Chondrocyte (in vitro differentiated cells): ENCODE measurements at regions not wholly inside any gene's neighbourhood (a gene's known extent, or its start where the extent isn't known, plus 50 kb on each side); places are given as distances from the start of the nearest gene placed in this dataset.
A peak's percentile ranks its signal among the peaks of the same experiment; 100 is the strongest.

Experiments
- DNase-seq: peaks from one replicate; pipeline ENCODE4 v3.0.0; 2021; ENCODE audit warnings: mixed read lengths, low spot score
- H3K27ac Mint-ChIP-seq: one replicate; pipeline ENCODE4 v1.8.0; 2021; ENCODE audit warnings: mild to moderate bottlenecking, moderate library complexity, mixed read lengths; ENCODE audit not compliant: unreplicated experiment
- H3K27me3 Mint-ChIP-seq: 2 replicates; pipeline ENCODE4 v1.8.0; 2021; ENCODE audit warnings: low read depth, mixed read lengths
- H3K36me3 Mint-ChIP-seq: 2 replicates; pipeline ENCODE4 v1.8.0; 2021; ENCODE audit warnings: low read depth, mixed read lengths
- H3K4me1 Mint-ChIP-seq: 2 replicates; pipeline ENCODE4 v1.8.0; 2021; ENCODE audit warnings: low read depth, mild to moderate bottlenecking, mixed read lengths
- H3K4me3 Mint-ChIP-seq: one replicate; pipeline ENCODE4 v1.8.0; 2021; ENCODE audit warnings: mild to moderate bottlenecking, moderate library complexity, mixed read lengths; ENCODE audit not compliant: unreplicated experiment
- H3K9me3 Mint-ChIP-seq: 2 replicates; pipeline ENCODE4 v1.8.0; 2021; ENCODE audit warnings: low read depth, mixed read lengths
- CTCF ChIP-seq: fragments of 200-600 bp; sonication (generic); IDR thresholded peaks from 2 replicates; pipeline ENCODE4 v1.5.0; 2021; ENCODE audit warnings: antibody characterized with exemption, mild to moderate bottlenecking, moderate library complexity

GRCh38 chr4:29927895-29928294 lies 792.3 kb upstream of the PCDH7 start:
- H3K27ac Mint-ChIP-seq, result no peak overlapping the region
- H3K9me3 Mint-ChIP-seq, result peaks cover 21% of the 10 kb centered on the region
- peak; percentile 35 for TF ChIP-seq CTCF
- no peaks in the 10 kb centered on the region for H3K27me3 Mint-ChIP-seq
- H3K4me3 Mint-ChIP-seq, result no peak overlapping the region
- DNase-seq, result no peak
- no peaks in the 10 kb centered on the region for H3K4me1 Mint-ChIP-seq
- H3K36me3 Mint-ChIP-seq, result peaks cover 4% of the 10 kb centered on the region

DNA sequence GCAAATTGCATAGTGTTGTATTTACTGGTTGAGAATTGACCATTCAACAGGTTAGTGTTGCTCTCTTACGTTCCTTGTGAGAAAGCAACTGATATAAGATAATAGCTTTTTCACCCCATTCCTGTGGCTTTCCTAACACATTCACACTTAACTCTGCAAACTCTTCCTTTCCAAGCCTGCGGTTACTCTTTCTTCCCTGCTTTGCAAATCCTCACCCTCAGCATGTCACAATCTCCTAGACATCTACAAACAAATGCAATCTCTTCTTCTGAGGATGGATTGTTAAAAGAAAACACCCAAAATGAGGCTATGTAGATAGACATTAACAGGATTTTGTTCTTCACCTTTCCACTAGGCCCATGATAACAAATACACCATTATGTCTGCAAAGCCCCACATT lies 771.7 kb upstream of the PCDH7 start:
- DNase-seq, result no peak
- no peaks in the 10 kb centered on the region for H3K36me3 Mint-ChIP-seq
- H3K9me3 Mint-ChIP-seq, result no peaks in the 10 kb centered on the region
- H3K27me3 Mint-ChIP-seq, result no peaks in the 10 kb centered on the region
- no peaks in the 10 kb centered on the region for H3K4me1 Mint-ChIP-seq
- H3K4me3 Mint-ChIP-seq, result no peak overlapping the region
- H3K27ac Mint-ChIP-seq, result no peak overlapping the region
- no peak for TF ChIP-seq CTCF

GRCh38 chr4:29948858-29949257 lies 771.3 kb upstream of the PCDH7 start:
- no peak overlapping the region for H3K27ac Mint-ChIP-seq
- DNase-seq, result no peak
- H3K9me3 Mint-ChIP-seq, result no peaks in the 10 kb centered on the region
- no peaks in the 10 kb centered on the region for H3K36me3 Mint-ChIP-seq
- TF ChIP-seq CTCF, result no peak
- no peaks in the 10 kb centered on the region for H3K27me3 Mint-ChIP-seq
- no peak overlapping the region for H3K4me3 Mint-ChIP-seq
- no peaks in the 10 kb centered on the region for H3K4me1 Mint-ChIP-seq

- Mint-ChIP-seq H3K9me3 (no peaks in the 10 kb centered on the region), H3K27me3 (no peaks in the 10 kb centered on the region), H3K4me1 (no peaks in the 10 kb centered on the region), H3K27ac (no peak overlapping the region), H3K36me3 (no peaks in the 10 kb centered on the region), H3K4me3 (no peak overlapping the region)
- DNase-seq, result no peak
- TF ChIP-seq CTCF, result no peak
Observed at GRCh38 chr4:29966386-29966785, 753.8 kb upstream of the PCDH7 start.

DNA sequence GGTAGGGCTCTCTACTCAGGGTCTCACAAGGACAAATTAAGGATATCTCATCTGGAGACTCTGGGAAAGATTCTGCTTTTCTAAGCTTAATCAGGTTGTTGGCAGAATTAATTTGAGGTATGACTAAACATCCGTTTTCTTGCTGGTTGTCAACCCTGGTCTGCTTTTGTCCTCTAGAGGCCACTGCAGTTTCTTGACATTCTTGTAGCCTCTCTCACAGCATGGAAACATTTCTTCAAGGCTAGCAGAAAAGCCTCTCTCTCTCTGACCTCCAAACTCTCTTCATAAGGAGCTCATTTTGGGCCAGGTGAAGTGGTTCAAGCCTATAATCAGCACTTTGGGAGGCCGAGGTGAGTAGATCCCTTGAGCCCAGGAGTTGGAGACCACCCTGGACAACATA lies 749.5 kb upstream of the PCDH7 start:
- H3K4me1 Mint-ChIP-seq, result no peaks in the 10 kb centered on the region
- H3K27me3 Mint-ChIP-seq, result no peaks in the 10 kb centered on the region
- no peak for DNase-seq
- H3K27ac Mint-ChIP-seq, result no peak overlapping the region
- H3K36me3 Mint-ChIP-seq, result no peaks in the 10 kb centered on the region
- peak; percentile 78 for TF ChIP-seq CTCF
- peaks cover 2% of the 10 kb centered on the region for H3K9me3 Mint-ChIP-seq
- no peak overlapping the region for H3K4me3 Mint-ChIP-seq
